Globus pallidus (tissue), 1 donor: ENCODE measurements at regions not wholly inside any gene's neighbourhood (a gene's known extent, or its start where the extent isn't known, plus 50 kb on each side); places are given as distances from the start of the nearest gene placed in this dataset.

ENCODE experiments used
- DNase-seq: peaks from one replicate; pipeline ENCODE4 v3.0.0-alpha.2; 2015; ENCODE audit warnings: low spot score

DNA sequence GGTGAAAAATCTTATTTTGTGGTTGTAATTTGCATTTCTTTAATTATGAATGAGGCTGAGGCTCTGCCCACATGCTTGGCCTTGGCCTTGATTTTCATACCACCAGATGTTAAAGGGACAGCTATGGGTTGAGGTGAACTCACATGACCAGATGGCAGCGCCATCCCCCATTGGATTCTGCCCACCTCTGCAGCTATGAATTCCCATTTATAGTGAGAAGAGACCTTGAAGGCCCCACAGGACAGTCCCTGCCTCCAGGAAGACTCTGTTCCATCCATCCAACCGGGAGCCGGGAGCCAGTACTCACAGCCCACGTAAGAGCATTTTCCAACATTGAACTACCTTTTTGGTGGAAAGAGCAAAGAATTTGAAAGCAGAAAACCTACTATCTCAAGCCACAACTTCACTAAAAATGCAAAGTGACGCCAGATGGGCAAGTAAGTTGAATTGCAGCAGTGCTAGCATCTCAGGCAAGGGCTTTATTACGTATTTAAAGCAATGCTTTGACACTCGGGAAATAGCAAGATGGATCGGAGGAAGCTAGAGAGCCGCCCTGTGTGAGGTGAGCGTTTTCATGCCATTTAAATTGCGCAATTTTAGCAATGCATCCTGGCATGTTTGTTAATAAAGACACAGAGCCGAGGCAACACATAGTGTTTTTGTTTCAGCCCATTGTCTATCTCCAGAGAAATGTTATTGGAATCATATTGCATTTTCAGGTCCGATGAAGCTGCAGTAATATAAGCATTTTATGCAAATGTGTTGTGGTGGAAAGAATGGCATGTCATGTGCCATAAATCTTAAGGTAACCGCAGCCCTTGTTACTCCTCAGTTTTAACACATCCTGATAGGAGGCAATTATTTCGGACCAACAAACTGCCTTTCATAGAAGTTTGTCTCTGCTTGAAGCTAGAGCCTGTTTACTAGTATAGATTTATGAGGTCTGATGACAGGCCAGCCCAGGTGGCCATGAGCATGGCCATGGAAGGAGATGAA is 273.4 kb upstream of the TNRC6C start:
- no peak for DNase-seq

DNA sequence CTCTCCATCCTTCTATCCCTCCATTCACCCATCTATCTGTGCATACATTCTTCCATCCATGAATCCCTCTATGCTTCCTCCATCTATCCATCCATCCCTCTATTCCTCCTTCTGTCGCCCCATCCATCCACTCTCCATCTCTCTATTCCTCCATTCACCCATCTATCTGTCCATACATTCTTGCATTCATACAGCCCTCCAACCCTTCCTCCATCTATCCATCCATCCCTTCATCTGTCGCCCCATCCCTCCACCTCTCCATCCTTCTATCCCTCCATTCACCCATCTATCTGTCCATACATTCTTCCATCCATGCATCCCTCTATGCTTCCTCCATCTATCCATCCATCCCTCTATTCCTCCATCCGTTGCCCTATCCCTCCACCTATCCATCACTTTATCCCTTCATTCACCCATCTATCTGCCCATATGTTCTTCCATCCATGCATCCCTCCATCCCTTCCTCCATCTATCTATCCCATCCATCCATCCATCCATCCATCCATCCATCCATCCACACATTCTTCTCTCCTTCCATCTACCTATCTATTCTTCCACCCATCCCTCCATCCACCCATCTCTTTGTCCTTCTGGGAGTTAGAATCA is 272.5 kb upstream of the TNRC6C start:
- DNase-seq, result no peak

DNA sequence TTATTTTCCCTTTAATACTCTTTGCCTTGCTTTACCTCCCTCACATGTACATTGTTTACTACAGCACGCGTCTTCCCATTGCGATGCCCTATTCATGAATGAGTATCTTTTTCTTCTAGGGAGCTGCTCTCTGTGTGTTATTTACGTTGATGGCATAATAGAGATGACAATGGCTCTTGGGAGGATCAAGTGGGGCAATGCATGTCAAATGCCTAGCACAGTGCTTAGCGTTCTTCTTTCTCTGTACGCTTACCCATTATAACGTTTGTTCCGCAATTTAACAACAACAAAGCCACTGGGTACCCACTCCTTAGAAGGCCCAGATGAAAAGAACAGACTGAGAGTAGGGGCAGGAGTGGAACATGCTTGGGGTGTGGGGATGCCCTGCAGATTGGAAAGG is 271.6 kb upstream of the TNRC6C start:
- no peak for DNase-seq

DNA sequence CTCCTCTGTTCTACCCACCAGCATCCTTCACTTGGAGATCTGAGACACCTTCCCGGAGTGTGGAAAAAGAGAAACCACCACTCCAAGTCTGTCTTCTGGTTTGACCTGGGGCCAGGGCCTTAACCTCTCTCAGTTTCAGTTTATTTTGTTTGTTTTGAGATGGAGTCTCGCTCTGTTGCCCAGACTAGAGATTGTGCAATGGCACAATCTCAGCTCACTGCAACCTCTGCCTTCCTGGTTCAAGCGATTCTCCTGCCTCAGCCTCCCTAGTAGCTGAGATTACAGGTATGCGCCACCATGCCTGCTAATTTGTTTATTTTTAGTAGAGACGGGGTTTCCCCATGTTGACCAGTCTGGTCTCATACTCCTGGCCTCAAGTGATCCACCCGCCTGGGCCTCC is 271.1 kb upstream of the TNRC6C start:
- DNase-seq, result no peak

DNA sequence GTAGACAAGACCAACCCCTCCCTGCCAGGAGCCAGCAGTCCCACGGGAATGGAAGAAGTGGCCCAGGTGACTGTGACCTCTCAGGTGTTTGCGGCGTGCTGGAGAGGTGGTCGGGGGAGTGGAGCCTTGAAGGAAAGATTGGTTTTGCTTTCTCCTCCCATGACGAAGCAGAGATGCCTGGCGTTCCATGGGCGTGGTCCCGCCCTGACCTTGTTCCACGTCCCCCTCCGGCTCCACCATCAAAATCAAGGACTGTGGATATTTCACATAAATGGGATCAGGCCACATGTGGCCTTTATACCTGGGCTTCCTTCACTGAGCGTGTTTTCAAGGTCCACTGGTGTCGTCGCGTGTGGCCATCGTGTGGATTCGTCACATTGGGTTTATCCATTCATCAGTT is 270.6 kb upstream of the TNRC6C start:
- no peak for DNase-seq

DNA sequence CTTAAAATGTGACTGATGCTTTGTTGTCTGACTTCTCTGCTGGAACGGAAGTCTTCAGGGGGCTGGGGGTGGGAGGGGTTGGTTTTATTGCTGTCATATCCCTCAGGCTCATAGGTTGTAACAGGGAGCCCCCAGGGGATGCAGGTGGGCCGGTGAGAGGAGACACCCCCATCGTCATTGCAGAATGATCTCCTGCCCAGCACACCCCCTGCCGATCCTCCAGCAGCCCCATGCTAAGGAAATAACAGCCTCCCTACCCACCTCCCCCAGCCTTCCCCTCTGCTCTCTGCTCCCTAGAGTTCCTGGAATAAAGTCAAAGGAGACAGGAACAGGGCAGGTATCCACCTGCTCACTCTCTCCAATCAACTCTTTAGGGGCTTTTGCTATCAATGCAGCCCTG is 270.1 kb upstream of the TNRC6C start:
- no peak for DNase-seq

DNA sequence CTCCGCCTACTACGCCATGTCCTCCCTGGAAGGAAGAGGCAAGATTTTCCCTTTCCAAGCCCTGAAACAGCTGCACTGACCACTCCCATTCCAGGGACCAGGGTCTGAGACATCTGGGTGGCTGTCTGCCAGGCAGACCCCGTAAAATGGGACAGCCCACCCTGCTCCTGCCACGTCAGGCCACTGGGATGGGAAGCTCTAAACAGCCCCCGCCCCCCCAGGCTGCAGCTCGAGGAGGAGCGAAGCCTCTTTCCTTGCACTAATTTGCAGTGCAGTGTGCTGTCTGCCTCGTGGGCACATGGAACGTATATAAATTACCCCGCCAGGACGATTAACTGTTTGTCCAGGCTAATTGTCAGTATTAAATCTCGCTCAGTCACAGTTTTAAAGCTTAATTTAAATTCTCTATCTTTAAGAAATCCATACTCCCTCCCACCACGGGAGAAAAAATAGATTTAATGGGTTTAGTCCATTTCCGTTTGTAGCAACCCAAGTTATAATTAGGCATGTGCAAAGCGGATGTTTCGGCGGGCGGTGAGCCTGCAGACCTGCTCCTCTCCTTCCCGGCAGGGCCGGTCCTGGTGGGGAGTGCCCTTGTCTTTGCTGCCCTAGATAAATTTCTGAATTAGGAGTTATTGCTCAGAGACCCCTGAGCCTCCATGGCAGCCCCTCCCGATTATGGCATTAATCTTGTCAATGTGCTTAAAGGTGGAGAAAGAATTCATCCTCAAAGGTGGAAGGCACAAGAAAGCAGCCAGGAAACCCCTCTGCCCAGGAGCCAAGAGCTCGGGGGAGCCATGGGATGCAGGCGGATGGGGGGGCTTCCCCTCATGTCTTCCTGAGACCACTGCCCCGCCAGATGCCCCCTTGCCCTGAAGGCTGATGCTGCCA is 268.0 kb upstream of the TNRC6C start:
- no peak for DNase-seq

DNA sequence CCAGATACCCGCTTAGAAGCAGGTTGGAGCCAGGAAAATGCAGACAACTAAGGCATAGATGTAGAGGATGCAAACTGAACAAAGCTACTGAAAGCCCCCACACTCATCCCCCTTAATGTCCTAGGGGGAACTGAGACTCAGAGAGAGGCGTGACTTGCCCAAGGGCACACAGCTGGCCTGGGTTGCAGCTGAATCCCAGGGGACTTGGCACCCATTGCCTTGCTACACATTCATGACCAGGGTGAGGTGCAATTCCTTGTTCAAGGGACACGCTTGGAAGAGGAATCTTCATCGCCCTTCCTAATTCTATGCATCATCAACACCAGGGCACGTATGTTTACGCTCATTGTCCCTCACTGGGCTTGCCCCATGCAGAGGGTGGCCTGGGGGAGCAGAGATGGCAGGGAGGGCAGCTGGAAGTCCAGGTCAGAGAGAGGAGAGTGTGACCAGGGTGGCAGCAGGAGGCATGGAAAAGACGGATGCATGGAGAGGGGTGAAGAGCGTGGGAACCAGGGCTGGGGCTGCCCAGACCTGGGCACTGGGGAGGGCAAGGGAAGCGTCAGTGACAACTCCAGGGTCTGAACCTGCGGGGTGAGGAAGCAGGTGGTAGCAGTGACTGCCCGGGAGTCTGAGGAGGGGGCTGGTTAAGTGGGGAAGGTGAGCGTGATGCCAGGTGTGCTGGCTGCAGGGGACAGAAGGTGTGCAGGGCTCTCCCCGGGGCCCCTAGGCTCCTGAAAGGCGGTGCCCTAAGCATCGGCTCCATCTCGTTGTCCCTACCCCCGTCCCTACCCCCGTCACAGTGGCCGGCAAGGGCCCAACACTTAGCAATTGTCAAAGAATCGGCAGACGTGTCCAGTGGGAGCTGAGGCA is 267.1 kb upstream of the TNRC6C start:
- no peak for DNase-seq

DNA sequence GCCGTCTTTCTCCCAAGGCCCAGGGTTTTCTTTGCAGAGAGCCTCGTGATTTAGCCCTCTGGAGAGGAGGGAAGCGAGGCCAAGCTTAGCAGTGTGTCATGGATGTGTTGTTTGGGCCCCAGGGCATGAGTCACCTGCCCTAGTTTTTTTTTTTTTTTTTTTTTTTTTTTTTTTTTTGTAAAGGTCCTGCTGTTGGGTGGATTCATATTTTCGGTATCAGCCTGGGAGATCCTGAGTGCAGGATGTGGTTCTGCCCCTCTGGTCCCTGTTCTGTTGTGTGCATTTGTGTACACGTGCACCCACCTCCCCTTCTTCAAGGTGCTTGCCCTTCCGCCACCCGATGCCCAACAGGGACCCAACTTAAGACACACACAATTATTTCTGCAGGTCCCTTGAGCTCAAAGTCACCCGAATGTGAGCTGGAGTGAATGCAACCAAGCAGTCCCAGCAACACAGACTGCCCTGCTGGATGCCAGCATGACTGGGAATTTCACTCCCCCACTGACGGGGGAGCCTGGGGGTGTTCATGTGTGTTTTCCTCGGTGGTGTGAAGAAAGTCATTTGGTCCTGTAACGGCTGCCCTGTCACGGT is 265.8 kb upstream of the TNRC6C start:
- no peak for DNase-seq

DNA sequence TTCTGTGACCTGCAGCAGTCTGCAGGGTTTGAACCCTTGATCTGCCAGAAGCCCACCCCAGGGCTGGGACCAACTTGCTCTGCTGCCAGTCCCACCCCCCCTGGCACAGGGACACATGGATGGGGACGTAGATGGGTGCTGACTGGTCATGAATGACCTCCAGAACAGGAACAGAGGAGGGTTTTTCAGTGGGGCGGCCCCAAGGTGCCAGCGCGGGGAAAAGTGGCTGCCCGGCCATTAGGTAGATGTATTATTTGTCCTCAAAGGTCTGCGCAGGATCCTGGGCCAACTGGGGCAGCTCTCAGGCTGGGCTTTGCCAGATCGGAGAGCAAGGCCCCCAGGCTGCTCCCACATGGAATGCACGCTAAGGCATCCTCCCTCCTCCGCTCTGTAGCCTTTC is 265.2 kb upstream of the TNRC6C start:
- no peak for DNase-seq

DNA sequence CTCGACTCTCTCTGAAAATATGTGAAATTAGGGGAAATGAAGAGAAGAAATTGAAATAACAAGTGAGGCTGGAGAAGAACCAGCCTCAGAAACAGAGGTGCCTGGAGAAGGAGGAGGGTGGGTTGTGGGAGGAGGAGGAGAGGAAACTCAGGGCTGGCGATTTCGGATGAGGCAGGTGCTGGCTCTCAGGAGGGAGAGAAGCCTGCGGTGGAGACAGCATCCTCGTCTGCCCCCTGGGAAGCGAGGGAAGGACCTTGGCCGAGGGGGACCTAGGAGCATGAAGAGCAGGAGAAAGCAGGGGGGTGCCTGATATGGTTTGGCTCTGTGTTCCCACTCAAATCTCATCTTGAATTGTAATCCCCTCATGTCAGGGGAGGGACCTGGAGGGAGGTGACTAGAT is 264.7 kb upstream of the TNRC6C start:
- no peak for DNase-seq

DNA sequence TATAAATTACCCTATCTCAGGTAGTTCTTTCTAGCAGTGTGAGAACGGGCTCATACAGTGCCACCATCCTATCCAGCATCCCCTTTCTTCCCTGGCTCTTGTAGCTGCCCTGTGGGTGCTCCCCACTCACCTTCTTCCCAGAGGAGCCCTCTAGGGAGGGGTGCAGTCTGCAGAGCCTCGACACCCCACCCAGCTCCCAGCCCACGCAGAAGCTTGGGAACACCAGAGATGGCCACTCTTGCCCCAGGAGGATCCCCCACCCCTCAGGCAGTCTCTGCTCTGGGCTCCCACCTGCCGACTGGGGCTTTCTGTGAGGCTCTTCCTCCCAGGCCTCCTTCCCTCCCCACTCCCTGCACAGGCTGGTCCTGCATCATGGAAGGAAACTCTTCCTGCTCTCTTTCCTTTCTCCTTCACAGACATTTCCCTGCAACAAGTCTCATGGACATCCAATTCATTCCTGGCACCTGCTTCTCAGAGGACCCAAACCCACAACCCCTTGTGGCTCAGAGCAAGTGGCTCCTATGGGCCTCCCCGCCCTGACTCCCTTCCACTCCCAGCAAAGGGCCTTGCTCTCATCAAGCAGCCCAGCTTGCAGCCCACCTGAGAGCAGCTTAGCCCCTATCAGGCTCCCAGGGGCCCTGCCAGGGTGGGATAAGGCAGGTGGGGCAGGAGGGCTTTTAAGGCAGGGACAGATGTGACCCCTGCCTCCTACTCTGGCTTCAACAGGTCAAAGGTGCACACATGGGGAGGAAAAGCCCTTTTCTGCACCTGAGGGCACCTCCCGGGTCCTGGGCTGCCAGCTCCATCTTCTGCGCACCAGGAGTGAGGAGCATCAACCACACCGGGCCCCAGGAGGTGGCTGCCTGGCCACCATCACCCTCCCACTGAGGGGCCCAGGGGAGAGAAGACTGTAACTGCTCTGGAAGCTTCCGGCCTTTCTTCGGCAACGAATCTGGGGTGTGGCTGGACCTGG is 263.8 kb upstream of the TNRC6C start:
- DNase-seq, result no peak

DNA sequence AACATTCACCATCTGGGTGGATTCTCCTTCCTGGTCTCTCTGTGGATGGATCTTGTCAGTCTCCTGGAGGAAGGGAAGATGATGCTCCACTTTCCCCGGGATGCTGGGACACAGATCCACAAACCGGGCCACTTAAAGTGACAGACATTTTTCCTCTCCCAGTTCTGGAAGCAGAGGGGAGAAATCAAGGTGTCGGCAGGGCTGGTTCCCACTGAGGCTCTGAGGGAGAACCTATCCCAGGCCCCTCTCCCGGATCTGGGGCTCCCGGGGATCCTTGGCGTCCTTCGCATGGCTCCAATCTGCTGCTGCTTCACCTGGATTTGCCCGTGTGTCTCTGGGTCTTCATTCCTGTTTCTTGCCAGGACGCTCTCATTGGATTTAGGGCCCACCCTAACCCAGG is 263.1 kb upstream of the TNRC6C start:
- no peak for DNase-seq

DNA sequence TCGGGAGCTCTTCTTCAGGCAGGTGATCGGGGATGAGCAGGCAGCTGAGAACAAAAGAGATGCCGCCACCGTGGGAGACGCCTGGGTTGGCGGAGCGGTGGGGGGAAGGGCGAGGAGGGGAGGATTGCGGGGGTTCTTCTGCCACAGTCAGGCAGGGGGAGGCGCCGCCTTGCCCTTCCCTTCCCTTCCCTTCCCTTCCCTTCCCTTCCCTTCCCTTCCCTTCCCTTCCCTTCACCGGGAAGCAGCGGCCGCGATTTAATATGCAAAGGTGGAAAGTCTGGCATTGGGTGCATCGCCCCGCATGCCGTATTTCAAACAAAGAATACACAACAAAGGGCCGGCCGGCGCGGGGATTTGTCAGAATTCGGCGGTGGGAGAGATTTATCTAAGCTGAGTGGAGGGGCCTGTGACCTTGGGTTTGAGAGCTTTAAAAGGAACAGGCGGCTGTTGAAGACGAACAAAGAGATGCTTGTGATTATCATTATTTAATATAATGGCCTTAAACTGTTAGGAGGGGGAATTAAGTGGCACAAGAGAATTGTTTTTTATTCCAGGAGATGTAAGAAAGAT is 262.3 kb upstream of the TNRC6C start:
- DNase-seq, result no peak

DNA sequence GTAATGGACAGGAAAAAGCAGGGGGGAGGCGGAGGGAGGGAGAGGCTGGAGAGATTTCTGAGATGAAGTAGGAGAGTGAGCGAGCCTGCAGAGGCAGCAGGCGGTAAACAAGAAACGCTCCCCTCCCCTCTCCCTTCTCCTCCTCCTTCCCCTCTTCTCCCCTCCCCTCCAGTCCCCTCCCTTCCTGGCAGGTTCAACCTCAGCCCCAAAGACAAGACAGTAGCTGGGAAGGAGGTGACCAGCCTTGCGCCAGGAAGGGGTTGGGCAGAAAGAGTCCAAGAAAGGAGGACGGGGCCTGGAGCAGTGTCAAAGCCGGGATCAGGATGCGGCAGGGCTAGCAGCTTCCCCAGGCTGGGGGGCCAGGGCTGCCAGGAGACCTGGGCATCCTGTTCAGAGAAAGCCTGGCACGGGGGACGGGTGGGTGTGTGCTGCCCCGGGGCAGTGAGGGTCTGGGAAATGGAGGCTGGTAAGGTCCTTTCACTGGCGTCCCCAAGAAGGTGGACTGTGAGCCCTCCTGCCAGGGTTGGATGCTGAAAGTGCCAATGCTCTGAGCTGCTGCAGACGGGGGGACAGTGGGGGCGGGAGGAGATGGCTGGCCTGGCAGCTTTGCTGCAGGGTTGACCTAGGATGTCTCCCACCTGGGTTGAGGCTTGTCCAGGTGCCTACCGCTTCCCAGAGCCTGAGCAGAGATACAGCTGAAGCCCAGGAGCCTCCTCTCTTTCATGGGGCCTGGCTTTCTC is 261.6 kb upstream of the TNRC6C start:
- peak; percentile 6 for DNase-seq

DNA sequence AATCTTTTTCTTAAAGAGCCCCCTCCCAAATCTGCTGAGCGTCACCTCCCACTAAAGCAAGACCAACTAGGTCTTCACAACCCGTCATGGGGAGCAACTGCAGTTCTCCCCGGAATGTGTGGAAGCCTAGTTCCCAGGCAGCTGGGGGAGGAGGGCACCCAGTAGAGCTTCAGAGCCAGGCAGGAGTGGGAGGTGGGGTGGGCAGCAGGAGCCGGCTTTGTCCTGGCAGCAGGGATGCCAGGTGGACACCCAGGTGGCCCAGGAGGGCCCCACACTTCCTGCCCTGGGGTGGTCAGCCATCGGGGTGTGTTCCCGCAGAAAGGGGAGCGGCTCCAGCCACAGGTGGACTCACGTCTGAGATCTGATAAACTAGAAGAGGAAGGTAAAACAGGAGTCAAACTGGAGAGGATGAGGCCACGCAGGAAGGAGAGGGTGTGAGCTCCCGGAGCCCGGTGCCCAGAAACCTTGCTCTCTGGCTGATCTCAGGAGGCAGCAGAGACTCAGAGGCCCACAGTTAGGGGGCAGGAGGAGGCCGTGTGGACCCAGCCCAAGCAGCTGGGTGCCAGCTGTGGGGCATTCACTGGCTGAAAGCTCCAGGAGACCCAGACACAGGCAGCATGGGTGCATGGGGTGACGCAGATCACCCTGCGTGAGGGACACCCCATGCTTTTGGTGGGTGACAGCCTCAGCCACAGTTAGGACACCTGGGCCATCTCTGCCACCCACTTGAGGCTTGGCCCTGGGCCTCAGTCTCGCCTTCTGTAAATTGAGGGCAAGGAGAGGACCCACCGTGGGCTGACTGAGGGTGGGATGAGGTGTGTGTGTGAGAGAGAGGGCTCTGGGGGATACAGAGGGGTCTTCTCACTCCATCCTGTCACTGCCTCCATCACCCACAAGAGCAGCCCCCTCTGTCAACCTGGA is 260.8 kb upstream of the TNRC6C start:
- DNase-seq, result no peak

DNA sequence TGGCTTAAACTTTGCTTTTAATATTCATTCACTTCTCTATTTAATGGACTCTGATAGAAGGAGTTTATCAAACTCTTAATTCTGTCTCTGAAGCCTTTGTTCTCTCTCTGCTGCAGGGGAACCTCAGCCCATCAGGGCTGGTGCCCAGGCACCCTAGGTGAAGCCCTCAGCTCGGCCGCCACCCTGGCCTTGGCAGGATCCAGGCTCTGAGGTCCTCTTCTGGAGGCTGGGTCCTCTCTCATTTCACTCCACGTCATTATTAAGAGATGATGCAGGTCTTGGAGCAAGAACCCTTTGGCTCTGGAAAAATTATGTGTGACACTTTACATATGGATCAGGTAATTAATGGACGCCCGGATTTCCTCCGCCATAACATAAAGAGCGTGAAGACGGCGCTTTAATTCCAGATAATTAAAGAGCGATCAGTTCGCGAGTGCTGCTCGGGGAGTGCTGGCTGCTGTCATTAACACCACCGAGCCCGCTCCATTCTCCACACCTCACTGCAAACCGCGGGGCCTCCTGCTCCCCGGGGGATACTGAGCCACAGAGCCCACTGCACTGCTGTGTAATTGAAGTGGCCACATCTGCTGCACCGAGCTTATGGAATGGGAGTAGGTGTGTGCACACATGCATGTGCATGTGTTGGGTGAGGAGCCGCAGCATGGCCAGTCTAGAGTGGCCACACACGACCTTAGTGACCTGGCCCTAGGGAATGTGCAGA is 259.4 kb upstream of the TNRC6C start:
- no peak for DNase-seq
